HEK293 (cell line): ENCODE measurements at regions not wholly inside any gene's neighbourhood (a gene's known extent, or its start where the extent isn't known, plus 50 kb on each side); places are given as distances from the start of the nearest gene placed in this dataset.

ENCODE experiments used
- CTCF ChIA-PET: fragments of 350-600 bp; formaldehyde crosslinking; extraction: SDS; loops from one replicate; lab custom pipeline; 2021; ENCODE audit warnings: antibody characterized with exemption; lab: Yijun Ruan, JAX
- POLR2A ChIA-PET: fragments of 300-600 bp; formaldehyde crosslinking; extraction: SDS; loops from one replicate; lab custom pipeline; 2020; ENCODE audit warnings: antibody characterized with exemption, inconsistent platforms; lab: Yijun Ruan, JAX
- H3K27ac ChIP-seq: fragments of 200-500 bp; sonication (Bioruptor generic); 2 replicates; pipeline ENCODE4 v1.5.1; 2014; ENCODE audit warnings: low read depth, low read length, control low read depth, inconsistent platforms; ENCODE audit errors: extremely low read depth
- H3K36me3 ChIP-seq, 2 experiments: fragments of 200-500 bp in 1 of 2; sonication (Bioruptor generic) in 1 of 2; 1 replicate in 1 of 2; 2 replicates in 1 of 2; pipeline ENCODE4 v1.5.1; 2014 to 2017; ENCODE audit warnings: inconsistent platforms in 2 of 2, low read length in 2 of 2; ENCODE audit not compliant: control insufficient read depth in 2 of 2, insufficient read depth in 1 of 2
- H3K4me1 ChIP-seq: fragments of 200-500 bp; sonication (Bioruptor generic); 2 replicates; pipeline ENCODE4 v1.5.1; 2014; ENCODE audit warnings: mild to moderate bottlenecking, low read length, inconsistent platforms; ENCODE audit not compliant: control insufficient read depth, insufficient read depth
- H3K4me3 ChIP-seq: 2 replicates; pipeline ENCODE4 v1.5.1; 2011; ENCODE audit warnings: low read depth, mild to moderate bottlenecking, control low read depth, low read length, moderate library complexity
- H3K9me3 ChIP-seq: fragments of 200-500 bp; sonication (Bioruptor generic); 2 replicates; pipeline ENCODE4 v1.5.1; 2014; ENCODE audit warnings: low read depth, low read length, inconsistent platforms; ENCODE audit not compliant: control insufficient read depth, insufficient read depth
- GLIS1 ChIP-seq: fragments of 450-650 bp; formaldehyde crosslinking; IDR thresholded peaks from 2 replicates; pipeline ENCODE4 v1.5.1; 2016; ENCODE audit warnings: missing biosample characterization, missing genetic modification characterization
- IKZF3 ChIP-seq: fragments of 450-650 bp; IDR thresholded peaks from 2 replicates; pipeline ENCODE4 v1.5.0; 2018; ENCODE audit warnings: missing biosample characterization, mild to moderate bottlenecking, missing genetic modification characterization, moderate library complexity
- KLF9 ChIP-seq: fragments of 450-650 bp; formaldehyde crosslinking; IDR thresholded peaks from 2 replicates; pipeline ENCODE4 v1.5.1; 2016; ENCODE audit warnings: missing biosample characterization, missing genetic modification characterization, low read depth
- MEIS1 ChIP-seq: sonication (generic); formaldehyde crosslinking; IDR thresholded peaks from 2 replicates; pipeline ENCODE4 v1.8.1; 2022; ENCODE audit warnings: missing genetic modification reagents, mild to moderate bottlenecking, borderline replicate concordance
- OSR2 ChIP-seq: fragments of 450-650 bp; formaldehyde crosslinking; IDR thresholded peaks from 2 replicates; pipeline ENCODE4 v1.5.1; 2016; ENCODE audit warnings: missing biosample characterization, missing genetic modification characterization
- SP3 ChIP-seq: fragments of 450-650 bp; formaldehyde crosslinking; IDR thresholded peaks from 2 replicates; pipeline ENCODE4 v1.5.1; 2016; ENCODE audit warnings: missing biosample characterization, missing genetic modification characterization
- TRIM28 ChIP-seq: IDR thresholded peaks from 2 replicates; pipeline ENCODE4 v1.6.1; 2011; ENCODE audit warnings: low read length, control low read depth, borderline replicate concordance
- ZBTB20 ChIP-seq: fragments of 450-650 bp; formaldehyde crosslinking; IDR thresholded peaks from 2 replicates; pipeline ENCODE4 v1.5.1; 2016; ENCODE audit warnings: missing biosample characterization, missing genetic modification characterization
- ZIC2 ChIP-seq: fragments of 450-650 bp; formaldehyde crosslinking; IDR thresholded peaks from 2 replicates; pipeline ENCODE4 v1.5.1; 2016; ENCODE audit warnings: missing biosample characterization, missing genetic modification characterization
- ZNF140 ChIP-seq: fragments of 450-650 bp; formaldehyde crosslinking; IDR thresholded peaks from 2 replicates; pipeline ENCODE4 v1.5.1; 2016; ENCODE audit warnings: missing biosample characterization, missing genetic modification characterization
- ZNF157 ChIP-seq: fragments of 450-650 bp; formaldehyde crosslinking; IDR thresholded peaks from 2 replicates; pipeline ENCODE4 v1.5.1; 2016; ENCODE audit warnings: missing biosample characterization, missing genetic modification characterization
- ZNF16 ChIP-seq: fragments of 450-650 bp; formaldehyde crosslinking; IDR thresholded peaks from 2 replicates; pipeline ENCODE4 v1.5.1; 2016; ENCODE audit warnings: low read depth, missing biosample characterization, missing genetic modification characterization
- ZNF23 ChIP-seq: fragments of 450-650 bp; formaldehyde crosslinking; IDR thresholded peaks from 2 replicates; pipeline ENCODE4 v1.5.1; 2016; ENCODE audit warnings: missing biosample characterization, missing genetic modification characterization, borderline replicate concordance
- ZNF239 ChIP-seq: fragments of 450-650 bp; formaldehyde crosslinking; IDR thresholded peaks from 2 replicates; pipeline ENCODE4 v1.5.1; 2016; ENCODE audit warnings: missing biosample characterization, missing genetic modification characterization
- ZNF335 ChIP-seq: fragments of 450-650 bp; formaldehyde crosslinking; conservative IDR thresholded peaks from 2 replicates; pipeline ENCODE4 v1.5.1; 2016; ENCODE audit warnings: missing biosample characterization, missing genetic modification characterization
- ZNF391 ChIP-seq: fragments of 450-650 bp; formaldehyde crosslinking; IDR thresholded peaks from 2 replicates; pipeline ENCODE4 v1.5.1; 2016; ENCODE audit warnings: low read depth, missing biosample characterization, missing genetic modification characterization, borderline replicate concordance
- ZNF416 ChIP-seq: fragments of 450-650 bp; formaldehyde crosslinking; IDR thresholded peaks from 2 replicates; pipeline ENCODE4 v1.5.1; 2016; ENCODE audit warnings: missing biosample characterization, missing genetic modification characterization
- ZNF423 ChIP-seq: fragments of 450-650 bp; formaldehyde crosslinking; IDR thresholded peaks from 2 replicates; pipeline ENCODE4 v1.5.1; 2016; ENCODE audit warnings: missing biosample characterization, missing genetic modification characterization
- ZNF514 ChIP-seq: fragments of 450-650 bp; formaldehyde crosslinking; IDR thresholded peaks from 2 replicates; pipeline ENCODE4 v1.5.1; 2016; ENCODE audit warnings: missing biosample characterization, missing genetic modification characterization
- ZNF571 ChIP-seq: fragments of 450-650 bp; formaldehyde crosslinking; IDR thresholded peaks from 2 replicates; pipeline ENCODE4 v1.5.0; 2017; ENCODE audit warnings: missing biosample characterization, missing genetic modification characterization
- ZNF596 ChIP-seq: fragments of 450-650 bp; IDR thresholded peaks from 2 replicates; pipeline ENCODE4 v1.5.0; 2018; ENCODE audit warnings: missing biosample characterization, mild to moderate bottlenecking, missing genetic modification characterization, moderate library complexity
- ZNF621 ChIP-seq: fragments of 450-650 bp; formaldehyde crosslinking; IDR thresholded peaks from 2 replicates; pipeline ENCODE4 v1.5.1; 2017; ENCODE audit warnings: missing biosample characterization, missing genetic modification characterization
- ZNF623 ChIP-seq: fragments of 450-650 bp; formaldehyde crosslinking; IDR thresholded peaks from 2 replicates; pipeline ENCODE4 v1.5.1; 2016; ENCODE audit warnings: missing biosample characterization, missing genetic modification characterization
- ZNF677 ChIP-seq: fragments of 450-650 bp; IDR thresholded peaks from 2 replicates; pipeline ENCODE4 v1.5.0; 2018; ENCODE audit warnings: missing biosample characterization, mild to moderate bottlenecking, missing genetic modification characterization, moderate library complexity
- ZNF776 ChIP-seq: fragments of 450-650 bp; formaldehyde crosslinking; IDR thresholded peaks from 2 replicates; pipeline ENCODE4 v1.5.0; 2017; ENCODE audit warnings: missing biosample characterization, missing genetic modification characterization, borderline replicate concordance
- ZNF792 ChIP-seq: fragments of 450-650 bp; formaldehyde crosslinking; IDR thresholded peaks from 2 replicates; pipeline ENCODE4 v1.5.1; 2016; ENCODE audit warnings: missing biosample characterization, missing genetic modification characterization
- ZSCAN30 ChIP-seq: fragments of 450-650 bp; IDR thresholded peaks from 2 replicates; pipeline ENCODE4 v1.5.1; 2018; ENCODE audit warnings: missing biosample characterization, mild to moderate bottlenecking, missing genetic modification characterization, moderate library complexity
- TF ChIP-seq, protein P1 (sequence below): fragments of 450-650 bp; formaldehyde crosslinking; IDR thresholded peaks from 2 replicates; pipeline ENCODE4 v1.5.1; 2016; ENCODE audit warnings: missing biosample characterization, missing genetic modification characterization
- TF ChIP-seq, protein P2 (sequence below): fragments of 450-650 bp; formaldehyde crosslinking; IDR thresholded peaks from 2 replicates; pipeline ENCODE4 v1.5.1; 2016; ENCODE audit warnings: missing biosample characterization, missing genetic modification characterization
- TF ChIP-seq, protein P3 (sequence below): fragments of 450-650 bp; formaldehyde crosslinking; IDR thresholded peaks from 2 replicates; pipeline ENCODE4 v1.5.1; 2016; ENCODE audit warnings: missing biosample characterization, missing genetic modification characterization
- TF ChIP-seq, protein P4 (sequence below): fragments of 450-650 bp; formaldehyde crosslinking; IDR thresholded peaks from 2 replicates; pipeline ENCODE4 v1.5.1; 2016; ENCODE audit warnings: missing biosample characterization, missing genetic modification characterization

DNA sequence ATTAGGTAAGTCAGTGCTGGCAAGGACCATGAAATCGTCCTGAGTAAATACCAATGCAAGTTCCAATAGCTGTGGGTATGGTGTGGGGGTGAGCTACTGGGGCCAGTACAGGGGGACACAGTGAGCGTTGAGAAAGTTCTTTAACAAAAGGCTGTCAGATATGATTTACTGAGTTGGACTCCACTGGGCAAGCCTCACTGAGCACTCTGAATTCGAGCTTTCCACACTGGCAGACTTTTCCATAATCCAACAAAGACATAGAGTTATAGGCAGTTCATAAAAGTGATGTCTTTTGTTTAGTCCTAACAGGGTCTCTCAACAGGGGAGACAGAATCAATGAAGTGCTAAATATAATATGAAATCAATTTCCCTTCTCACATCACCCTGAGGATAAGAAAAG lies 489.0 kb downstream of the KCNJ2 start:
- POLR2A ChIA-PET = no interaction called here
- H3K4me3 ChIP-seq = no peak overlapping the region
- TF ChIP-seq ZNF391 (tag by site-specific recombination) (no peak), IKZF3 (tag by site-specific recombination) (no peak), ZNF335 (tag by site-specific recombination) (no peak), OSR2 (tag by site-specific recombination) (no peak), ZNF596 (tag by site-specific recombination) (no peak), MEIS1 (CRISPR knock-in tag) (no peak), SP3 (no peak), ZNF140 (tag by site-specific recombination) (no peak), ZNF416 (tag by site-specific recombination) (no peak), ZSCAN30 (tag by site-specific recombination) (no peak), ZNF16 (tag by site-specific recombination) (no peak), ZNF792 (no peak), ZNF157 (tag by site-specific recombination) (no peak), ZBTB20 (tag by site-specific recombination) (no peak), GLIS1 (tag by site-specific recombination) (no peak)
- TF ChIP-seq, protein P1, sequence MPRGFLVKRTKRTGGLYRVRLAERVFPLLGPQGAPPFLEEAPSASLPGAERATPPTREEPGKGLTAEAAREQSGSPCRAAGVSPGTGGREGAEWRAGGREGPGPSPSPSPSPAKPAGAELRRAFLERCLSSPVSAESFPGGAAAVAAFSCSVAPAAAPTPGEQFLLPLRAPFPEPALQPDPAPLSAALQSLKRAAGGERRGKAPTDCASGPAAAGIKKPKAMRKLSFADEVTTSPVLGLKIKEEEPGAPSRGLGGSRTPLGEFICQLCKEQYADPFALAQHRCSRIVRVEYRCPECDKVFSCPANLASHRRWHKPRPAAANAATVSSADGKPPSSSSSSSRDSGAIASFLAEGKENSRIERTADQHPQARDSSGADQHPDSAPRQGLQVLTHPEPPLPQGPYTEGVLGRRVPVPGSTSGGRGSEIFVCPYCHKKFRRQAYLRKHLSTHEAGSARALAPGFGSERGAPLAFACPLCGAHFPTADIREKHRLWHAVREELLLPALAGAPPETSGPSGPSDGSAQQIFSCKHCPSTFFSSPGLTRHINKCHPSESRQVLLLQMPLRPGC = no peak
- TF ChIP-seq, all 188 proteins: peak for 0
- H3K4me1 ChIP-seq = peaks cover 23% of the 10 kb centered on the region
- H3K36me3 ChIP-seq = no peaks in the 10 kb centered on the region
- CTCF ChIA-PET = interaction anchor here (0.5 kb wide), 1 partner anchor 1112 kb away, joined by 5 read pairs; no protein-coding TSS in a partner anchor
- no peak overlapping the region for H3K27ac ChIP-seq
- no peaks in the 10 kb centered on the region for H3K9me3 ChIP-seq

DNA sequence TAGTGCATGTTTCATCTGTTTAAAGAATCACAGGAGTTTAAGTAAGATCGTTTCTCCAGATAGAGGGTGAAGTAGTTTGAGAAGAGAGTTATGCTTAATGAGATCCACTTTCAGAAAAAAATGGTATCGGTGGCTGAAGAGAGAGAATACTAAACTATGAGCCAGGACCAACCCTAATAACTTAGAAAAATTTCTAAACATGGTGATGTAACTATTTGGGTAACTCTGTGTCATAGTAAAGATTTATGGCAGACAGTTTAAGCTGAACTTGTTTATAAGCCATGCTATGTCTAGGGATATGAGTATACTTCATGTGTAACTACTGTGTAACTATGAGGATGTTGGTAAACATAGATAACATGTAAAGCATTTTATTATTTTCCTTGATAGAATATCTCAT lies 489.5 kb downstream of the KCNJ2 start:
- ChIA-PET POLR2A (no interaction called here), CTCF (no interaction called here)
- peaks cover 20% of the 10 kb centered on the region for H3K4me1 ChIP-seq
- no peaks in the 10 kb centered on the region for H3K36me3 ChIP-seq
- H3K9me3 ChIP-seq = no peaks in the 10 kb centered on the region
- H3K27ac ChIP-seq = no peak overlapping the region
- no peak overlapping the region for H3K4me3 ChIP-seq
- TF ChIP-seq, protein P2, sequence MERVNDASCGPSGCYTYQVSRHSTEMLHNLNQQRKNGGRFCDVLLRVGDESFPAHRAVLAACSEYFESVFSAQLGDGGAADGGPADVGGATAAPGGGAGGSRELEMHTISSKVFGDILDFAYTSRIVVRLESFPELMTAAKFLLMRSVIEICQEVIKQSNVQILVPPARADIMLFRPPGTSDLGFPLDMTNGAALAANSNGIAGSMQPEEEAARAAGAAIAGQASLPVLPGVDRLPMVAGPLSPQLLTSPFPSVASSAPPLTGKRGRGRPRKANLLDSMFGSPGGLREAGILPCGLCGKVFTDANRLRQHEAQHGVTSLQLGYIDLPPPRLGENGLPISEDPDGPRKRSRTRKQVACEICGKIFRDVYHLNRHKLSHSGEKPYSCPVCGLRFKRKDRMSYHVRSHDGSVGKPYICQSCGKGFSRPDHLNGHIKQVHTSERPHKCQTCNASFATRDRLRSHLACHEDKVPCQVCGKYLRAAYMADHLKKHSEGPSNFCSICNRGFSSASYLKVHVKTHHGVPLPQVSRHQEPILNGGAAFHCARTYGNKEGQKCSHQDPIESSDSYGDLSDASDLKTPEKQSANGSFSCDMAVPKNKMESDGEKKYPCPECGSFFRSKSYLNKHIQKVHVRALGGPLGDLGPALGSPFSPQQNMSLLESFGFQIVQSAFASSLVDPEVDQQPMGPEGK (tag by site-specific recombination) = no peak
- TF ChIP-seq ZNF23 (tag by site-specific recombination) (no peak), ZNF621 (tag by site-specific recombination) (no peak), ZIC2 (no peak), ZNF571 (tag by site-specific recombination) (no peak), ZNF677 (tag by site-specific recombination) (no peak), KLF9 (tag by site-specific recombination) (no peak), ZNF623 (tag by site-specific recombination) (no peak), ZNF514 (no peak), ZNF239 (tag by site-specific recombination) (no peak), ZNF423 (no peak), ZNF776 (tag by site-specific recombination) (no peak), TRIM28 (no peak)
- TF ChIP-seq, protein P3, sequence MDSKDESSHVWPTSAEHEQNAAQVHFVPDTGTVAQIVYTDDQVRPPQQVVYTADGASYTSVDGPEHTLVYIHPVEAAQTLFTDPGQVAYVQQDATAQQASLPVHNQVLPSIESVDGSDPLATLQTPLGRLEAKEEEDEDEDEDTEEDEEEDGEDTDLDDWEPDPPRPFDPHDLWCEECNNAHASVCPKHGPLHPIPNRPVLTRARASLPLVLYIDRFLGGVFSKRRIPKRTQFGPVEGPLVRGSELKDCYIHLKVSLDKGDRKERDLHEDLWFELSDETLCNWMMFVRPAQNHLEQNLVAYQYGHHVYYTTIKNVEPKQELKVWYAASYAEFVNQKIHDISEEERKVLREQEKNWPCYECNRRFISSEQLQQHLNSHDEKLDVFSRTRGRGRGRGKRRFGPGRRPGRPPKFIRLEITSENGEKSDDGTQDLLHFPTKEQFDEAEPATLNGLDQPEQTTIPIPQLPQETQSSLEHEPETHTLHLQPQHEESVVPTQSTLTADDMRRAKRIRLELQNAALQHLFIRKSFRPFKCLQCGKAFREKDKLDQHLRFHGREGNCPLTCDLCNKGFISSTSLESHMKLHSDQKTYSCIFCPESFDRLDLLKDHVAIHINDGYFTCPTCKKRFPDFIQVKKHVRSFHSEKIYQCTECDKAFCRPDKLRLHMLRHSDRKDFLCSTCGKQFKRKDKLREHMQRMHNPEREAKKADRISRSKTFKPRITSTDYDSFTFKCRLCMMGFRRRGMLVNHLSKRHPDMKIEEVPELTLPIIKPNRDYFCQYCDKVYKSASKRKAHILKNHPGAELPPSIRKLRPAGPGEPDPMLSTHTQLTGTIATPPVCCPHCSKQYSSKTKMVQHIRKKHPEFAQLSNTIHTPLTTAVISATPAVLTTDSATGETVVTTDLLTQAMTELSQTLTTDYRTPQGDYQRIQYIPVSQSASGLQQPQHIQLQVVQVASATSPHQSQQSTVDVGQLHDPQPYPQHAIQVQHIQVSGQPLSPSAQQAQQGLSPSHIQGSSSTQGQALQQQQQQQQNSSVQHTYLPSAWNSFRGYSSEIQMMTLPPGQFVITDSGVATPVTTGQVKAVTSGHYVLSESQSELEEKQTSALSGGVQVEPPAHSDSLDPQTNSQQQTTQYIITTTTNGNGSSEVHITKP (tag by site-specific recombination) = no peak
- TF ChIP-seq, protein P4, sequence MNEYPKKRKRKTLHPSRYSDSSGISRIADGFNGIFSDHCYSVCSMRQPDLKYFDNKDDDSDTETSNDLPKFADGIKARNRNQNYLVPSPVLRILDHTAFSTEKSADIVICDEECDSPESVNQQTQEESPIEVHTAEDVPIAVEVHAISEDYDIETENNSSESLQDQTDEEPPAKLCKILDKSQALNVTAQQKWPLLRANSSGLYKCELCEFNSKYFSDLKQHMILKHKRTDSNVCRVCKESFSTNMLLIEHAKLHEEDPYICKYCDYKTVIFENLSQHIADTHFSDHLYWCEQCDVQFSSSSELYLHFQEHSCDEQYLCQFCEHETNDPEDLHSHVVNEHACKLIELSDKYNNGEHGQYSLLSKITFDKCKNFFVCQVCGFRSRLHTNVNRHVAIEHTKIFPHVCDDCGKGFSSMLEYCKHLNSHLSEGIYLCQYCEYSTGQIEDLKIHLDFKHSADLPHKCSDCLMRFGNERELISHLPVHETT = 0 out of 2 replicates have a peak, but pooled peaks have one; percentile 18
